ENCODE measurements at regions not wholly inside any gene's neighbourhood (a gene's known extent, or its start where the extent isn't known, plus 50 kb on each side); places are given as distances from the start of the nearest gene placed in this dataset.

DNA sequence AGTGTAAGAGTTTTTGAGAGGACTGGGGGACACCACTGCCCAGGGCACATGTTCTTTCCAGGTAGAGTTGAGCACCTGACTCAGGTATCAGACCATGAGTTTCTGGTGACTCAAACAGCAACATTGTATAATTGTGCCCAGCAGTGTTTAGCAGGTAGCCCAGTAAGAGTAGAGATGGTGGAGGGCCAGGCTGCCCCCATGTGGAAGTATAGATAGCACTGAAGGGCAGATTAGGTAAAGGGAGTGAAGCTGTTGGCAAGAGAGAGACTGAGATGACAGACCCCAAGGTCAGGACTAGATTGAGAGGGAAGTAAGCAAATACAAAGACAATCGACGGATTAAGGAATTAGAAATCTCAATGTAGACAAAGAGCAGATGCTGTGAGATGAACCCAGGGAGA, 74.6 kb downstream of the TRIM42 start:
- no peak for TF ChIP-seq POLR2A (IDR thresholded peaks at IDR 0.05; ENCODE audit: low read depth, low read length)
- no peak for TF ChIP-seq POLR2AphosphoS5 (IDR thresholded peaks at IDR 0.05; ENCODE audit: low read depth, low read length)
- TF ChIP-seq TAF1 (IDR thresholded peaks at IDR 0.05; ENCODE audit: borderline replicate concordance, low read depth, low read length) = no peak
